Sigmoid colon (tissue), 4 donors: ENCODE measurements at regions not wholly inside any gene's neighbourhood (a gene's known extent, or its start where the extent isn't known, plus 50 kb on each side); places are given as distances from the start of the nearest gene placed in this dataset.
"Not testable (repeated sequence)": the region's sequence is repeated elsewhere in the genome, so short reads cannot be mapped to it uniquely, and the experiment has no call there.

Source experiments
- EP300 ChIP-seq, 4 donors: sonication (generic); formaldehyde crosslinking; IDR thresholded peaks; one replicate each; pipeline ENCODE4 v1.6.1; 2017; ENCODE audit warnings: antibody characterized with exemption in 4 of 4
- POLR2A ChIP-seq, 2 donors: fragments of 450-650 bp; IDR thresholded peaks; one replicate each; pipeline ENCODE4 v1.6.1; 2016; ENCODE audit warnings: antibody characterized with exemption in 2 of 2, mild to moderate bottlenecking in 2 of 2, moderate library complexity in 2 of 2
- TF ChIP-seq, protein P1 (sequence below), 4 experiments: fragments of 450-650 bp in 3 of 4; fragments of 200-600 bp in 1 of 4; IDR thresholded peaks; one replicate each; pipeline ENCODE4 v1.5.1; 2016 to 2019; ENCODE audit warnings: antibody characterized with exemption in 4 of 4, mild to moderate bottlenecking in 3 of 4, moderate library complexity in 2 of 4

DNA sequence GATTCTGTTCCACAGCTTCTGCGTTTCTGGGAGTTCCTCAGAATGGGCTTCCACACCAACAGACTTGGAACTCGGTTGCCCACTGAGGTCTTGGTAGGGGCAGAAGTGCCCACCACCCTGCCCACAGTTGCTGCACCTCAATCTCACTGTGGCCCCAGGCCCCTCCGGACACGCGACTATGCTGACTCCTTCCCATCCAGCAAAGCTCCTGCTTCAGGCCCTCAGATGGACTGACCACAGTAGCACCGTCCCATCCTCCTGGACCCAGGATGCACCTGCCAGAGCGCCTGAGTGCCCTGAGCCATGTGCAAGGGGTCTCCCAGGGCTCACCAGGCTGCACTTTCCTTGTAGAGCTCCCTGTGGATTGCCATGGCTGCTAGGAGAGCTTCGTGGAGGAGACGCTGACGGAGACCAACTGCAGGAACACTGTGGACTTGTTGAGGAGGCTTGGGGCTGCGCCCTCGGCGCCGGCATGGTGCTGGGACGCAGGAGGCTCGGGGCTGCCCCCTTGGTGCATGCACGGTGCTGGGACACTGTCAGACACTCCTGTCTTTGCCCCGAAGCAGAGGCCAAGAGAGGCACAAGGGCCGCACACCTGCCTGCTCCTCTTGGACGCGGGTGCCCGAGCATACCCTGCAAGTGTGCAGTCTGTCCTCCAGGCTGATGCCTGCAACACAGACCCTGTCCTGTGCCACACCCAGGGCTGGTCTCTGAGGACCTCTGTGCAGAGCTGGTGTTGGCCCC, 201.3 kb downstream of the LIPI start:
- TF ChIP-seq, protein P1, sequence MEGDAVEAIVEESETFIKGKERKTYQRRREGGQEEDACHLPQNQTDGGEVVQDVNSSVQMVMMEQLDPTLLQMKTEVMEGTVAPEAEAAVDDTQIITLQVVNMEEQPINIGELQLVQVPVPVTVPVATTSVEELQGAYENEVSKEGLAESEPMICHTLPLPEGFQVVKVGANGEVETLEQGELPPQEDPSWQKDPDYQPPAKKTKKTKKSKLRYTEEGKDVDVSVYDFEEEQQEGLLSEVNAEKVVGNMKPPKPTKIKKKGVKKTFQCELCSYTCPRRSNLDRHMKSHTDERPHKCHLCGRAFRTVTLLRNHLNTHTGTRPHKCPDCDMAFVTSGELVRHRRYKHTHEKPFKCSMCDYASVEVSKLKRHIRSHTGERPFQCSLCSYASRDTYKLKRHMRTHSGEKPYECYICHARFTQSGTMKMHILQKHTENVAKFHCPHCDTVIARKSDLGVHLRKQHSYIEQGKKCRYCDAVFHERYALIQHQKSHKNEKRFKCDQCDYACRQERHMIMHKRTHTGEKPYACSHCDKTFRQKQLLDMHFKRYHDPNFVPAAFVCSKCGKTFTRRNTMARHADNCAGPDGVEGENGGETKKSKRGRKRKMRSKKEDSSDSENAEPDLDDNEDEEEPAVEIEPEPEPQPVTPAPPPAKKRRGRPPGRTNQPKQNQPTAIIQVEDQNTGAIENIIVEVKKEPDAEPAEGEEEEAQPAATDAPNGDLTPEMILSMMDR (IDR thresholded peaks at IDR 0.05), result not testable (repeated sequence)
- TF ChIP-seq POLR2A, EP300 (IDR thresholded peaks at IDR 0.05): not testable (repeated sequence)
